GM13976 (cell line): ENCODE measurements at regions not wholly inside any gene's neighbourhood (a gene's known extent, or its start where the extent isn't known, plus 50 kb on each side); places are given as distances from the start of the nearest gene placed in this dataset.

Source experiments
- DNase-seq: peaks from one replicate; pipeline ENCODE4 v3.0.0; 2012; ENCODE audit warnings: low spot score
- in situ Hi-C: fragments of 300-500 bp; cut with MboI; formaldehyde crosslinking; loops from one replicate; pipeline ENCODE4 v1.12.0; 2022; ENCODE audit warnings: low sequenced_read_pairs, mixed read lengths, inconsistent platforms; ENCODE audit not compliant: unreplicated experiment
- TF ChIP-seq, protein P1 (sequence below): IDR thresholded peaks from 2 replicates; pipeline ENCODE4 v1.5.1; 2012; ENCODE audit warnings: borderline replicate concordance, mild to moderate bottlenecking; ENCODE audit not compliant: insufficient read depth; ENCODE audit errors: extremely low read depth, missing control alignments, control extremely low read depth

DNA sequence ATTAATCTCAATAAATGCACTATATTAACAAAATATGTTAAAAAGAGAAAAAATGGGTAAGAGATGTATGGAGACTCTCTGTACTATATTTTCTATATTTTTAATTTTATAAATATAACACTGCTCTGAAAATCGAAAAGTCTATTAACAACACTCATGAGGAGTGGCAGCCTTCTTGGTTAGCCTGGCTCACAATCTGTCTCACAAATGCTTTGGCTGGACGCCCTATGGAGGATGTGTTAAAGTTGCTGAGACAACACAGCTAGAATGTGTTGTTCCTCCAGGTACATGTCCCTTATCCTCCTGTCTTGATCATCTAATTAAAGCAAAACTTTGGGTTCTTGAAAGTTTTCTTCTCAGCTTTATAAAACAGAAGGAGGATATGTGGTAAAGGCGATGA is 396.6 kb upstream of the PCDH20 start:
- in situ Hi-C loops: no loop called here
- TF ChIP-seq, protein P1, sequence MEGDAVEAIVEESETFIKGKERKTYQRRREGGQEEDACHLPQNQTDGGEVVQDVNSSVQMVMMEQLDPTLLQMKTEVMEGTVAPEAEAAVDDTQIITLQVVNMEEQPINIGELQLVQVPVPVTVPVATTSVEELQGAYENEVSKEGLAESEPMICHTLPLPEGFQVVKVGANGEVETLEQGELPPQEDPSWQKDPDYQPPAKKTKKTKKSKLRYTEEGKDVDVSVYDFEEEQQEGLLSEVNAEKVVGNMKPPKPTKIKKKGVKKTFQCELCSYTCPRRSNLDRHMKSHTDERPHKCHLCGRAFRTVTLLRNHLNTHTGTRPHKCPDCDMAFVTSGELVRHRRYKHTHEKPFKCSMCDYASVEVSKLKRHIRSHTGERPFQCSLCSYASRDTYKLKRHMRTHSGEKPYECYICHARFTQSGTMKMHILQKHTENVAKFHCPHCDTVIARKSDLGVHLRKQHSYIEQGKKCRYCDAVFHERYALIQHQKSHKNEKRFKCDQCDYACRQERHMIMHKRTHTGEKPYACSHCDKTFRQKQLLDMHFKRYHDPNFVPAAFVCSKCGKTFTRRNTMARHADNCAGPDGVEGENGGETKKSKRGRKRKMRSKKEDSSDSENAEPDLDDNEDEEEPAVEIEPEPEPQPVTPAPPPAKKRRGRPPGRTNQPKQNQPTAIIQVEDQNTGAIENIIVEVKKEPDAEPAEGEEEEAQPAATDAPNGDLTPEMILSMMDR: no peak

DNA sequence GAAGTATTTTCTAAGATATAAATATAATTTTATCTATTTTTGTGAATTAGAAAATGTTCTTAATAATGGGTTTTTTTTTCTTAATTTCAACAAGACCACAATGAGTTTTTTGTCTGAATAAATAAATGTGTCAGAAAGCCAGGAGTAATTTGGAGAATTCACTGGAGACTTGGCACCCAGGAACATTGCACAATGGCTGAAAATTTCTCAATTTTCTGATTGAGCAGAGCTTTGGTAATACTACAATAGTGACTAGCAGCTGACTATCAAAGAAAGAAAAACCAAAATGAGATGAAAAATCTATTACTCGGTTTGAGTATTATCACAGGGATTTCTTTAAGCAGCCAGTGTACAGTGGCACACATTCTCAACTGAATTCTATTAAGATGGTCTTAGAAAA is 394.4 kb upstream of the PCDH20 start:
- TF ChIP-seq, protein P1: no peak
- no peak for DNase-seq
- in situ Hi-C loops: no loop called here

More for the DNA sequence above, 396.6 kb upstream of the PCDH20 start:
- no peak for DNase-seq

DNA sequence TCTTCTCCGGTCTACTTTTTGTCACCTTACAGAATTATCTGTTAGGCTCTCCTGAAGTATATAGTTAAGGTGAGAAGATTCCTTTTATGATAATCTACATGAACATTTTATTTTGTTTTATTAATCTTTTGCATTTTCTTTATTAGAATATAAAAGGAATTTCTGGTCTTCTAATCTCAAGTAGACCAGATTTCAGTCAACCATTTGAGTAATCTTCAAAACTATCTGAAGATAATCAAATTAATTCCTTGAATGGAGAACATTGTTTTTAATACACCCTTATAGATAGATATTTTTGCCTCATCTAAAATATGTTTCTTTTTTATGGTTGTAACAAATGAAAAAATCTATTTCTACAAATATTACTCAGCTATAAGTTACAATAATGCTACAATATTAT is 381.7 kb upstream of the PCDH20 start:
- in situ Hi-C loops: no loop called here

DNA sequence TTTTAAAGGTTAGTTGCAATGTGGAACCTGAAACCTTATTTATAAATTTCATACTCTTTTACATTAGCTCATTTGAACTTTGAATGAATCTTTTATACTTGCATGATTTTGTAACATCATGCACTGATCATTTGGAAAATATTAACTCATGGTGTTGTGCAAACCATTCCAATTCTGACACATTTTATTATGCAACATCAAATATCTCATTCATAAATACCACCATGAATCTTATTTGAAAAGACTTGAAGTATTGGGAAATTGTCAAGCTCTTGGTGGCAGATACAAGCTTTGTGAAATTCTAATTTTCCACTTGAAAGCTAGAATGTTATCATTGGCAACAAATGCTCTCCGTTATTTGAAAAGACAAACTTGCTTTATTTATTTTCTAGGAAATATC is 379.9 kb upstream of the PCDH20 start:
- TF ChIP-seq, protein P1: no peak
- no peak for DNase-seq
- in situ Hi-C loops: no loop called here

More for the DNA sequence above, 381.7 kb upstream of the PCDH20 start:
- TF ChIP-seq, protein P1: no peak
- no peak for DNase-seq

DNA sequence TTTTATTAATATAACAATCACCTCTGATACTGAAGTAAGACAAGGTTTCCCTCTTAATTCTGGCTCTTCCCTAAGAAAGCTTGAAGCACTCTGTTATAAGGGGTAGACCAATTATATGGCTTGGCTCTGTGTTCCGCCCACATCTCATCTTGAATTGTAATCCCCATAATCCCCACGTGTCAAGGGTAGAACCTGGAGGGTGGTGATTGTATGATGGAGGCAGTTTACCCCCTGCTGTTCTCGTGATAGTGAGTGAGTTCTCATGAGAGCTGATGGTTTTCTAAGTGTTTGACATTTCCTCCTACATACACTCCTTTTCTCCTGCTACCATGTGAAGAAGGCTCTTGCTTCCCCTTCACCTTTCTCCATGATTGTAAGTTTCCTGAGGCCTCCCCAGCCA is 363.8 kb upstream of the PCDH20 start:
- in situ Hi-C loops: no loop called here
- no peak for DNase-seq
- TF ChIP-seq, protein P1: no peak

DNA sequence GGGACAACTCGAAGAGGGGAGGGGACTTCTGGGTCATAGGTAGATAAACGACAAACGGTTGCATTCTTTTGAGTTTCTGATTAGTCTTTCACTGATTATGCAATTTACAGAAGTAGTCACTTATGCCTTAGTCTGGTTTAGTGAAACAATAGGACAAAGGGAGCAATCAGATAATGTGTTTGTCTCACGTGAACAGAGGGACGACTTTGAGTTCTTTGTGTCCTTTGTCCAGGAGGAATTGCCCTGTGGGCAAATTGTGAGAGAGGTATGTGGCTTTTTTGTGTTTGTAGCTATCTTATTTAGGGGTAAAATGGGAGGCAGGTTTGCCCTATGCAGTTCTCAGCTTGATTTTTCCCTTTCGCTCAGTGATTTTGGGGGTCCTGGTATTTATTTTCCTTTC is 362.9 kb upstream of the PCDH20 start:
- TF ChIP-seq, protein P1: no peak
- in situ Hi-C loops: no loop called here
- no peak for DNase-seq

DNA sequence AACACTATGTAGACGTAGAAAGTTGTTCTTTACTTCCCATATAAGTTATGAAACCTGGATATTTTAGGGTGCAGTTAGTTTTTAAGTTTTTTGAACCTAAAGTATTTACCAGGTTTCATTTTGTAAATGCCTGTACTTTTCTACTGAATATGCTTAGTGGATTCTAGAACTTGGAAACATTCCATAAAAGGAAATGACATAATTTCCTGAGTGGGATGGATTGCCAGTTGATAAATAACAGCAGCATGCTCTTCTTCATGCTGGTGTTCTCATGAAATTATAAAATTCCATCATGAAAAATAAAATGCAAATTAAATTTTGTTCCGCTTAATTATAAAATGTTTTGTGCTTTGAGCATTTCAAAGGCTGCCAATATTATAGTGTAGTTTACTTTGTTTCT is 362.2 kb upstream of the PCDH20 start:
- TF ChIP-seq, protein P1: no peak
- in situ Hi-C loops: no loop called here
- no peak for DNase-seq
